ENCODE measurements at regions not wholly inside any gene's neighbourhood (a gene's known extent, or its start where the extent isn't known, plus 50 kb on each side); places are given as distances from the start of the nearest gene placed in this dataset.
A peak's percentile ranks its signal among the peaks of the same experiment; 100 is the strongest.

DNA sequence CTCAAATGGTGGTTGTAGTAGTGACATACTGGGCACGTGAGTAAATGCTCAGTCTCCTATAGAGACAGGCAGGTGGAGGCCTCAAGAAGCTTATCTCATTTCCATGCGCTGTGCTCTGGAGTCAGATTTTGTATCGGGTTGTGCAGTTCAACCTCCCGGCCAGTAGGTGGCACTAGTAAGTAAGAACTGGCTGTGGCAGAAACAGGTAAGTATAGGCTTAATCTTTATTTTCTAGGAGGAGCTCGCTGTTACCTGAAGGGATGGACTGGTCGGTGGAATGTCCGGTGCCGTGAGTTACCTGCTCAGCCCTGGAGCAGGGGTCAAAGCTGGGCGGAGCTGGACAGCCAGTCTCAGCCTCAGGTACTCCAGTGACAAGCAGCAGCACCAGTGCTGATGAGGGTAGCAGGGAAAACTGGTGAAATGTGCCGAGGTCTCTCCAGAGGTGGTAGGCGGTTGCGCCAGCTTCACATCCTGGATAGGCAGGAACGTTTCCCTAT is 880.1 kb upstream of the SEMA6A start:
- TF ChIP-seq, protein P1, sequence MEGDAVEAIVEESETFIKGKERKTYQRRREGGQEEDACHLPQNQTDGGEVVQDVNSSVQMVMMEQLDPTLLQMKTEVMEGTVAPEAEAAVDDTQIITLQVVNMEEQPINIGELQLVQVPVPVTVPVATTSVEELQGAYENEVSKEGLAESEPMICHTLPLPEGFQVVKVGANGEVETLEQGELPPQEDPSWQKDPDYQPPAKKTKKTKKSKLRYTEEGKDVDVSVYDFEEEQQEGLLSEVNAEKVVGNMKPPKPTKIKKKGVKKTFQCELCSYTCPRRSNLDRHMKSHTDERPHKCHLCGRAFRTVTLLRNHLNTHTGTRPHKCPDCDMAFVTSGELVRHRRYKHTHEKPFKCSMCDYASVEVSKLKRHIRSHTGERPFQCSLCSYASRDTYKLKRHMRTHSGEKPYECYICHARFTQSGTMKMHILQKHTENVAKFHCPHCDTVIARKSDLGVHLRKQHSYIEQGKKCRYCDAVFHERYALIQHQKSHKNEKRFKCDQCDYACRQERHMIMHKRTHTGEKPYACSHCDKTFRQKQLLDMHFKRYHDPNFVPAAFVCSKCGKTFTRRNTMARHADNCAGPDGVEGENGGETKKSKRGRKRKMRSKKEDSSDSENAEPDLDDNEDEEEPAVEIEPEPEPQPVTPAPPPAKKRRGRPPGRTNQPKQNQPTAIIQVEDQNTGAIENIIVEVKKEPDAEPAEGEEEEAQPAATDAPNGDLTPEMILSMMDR (IDR thresholded peaks at IDR 0.05; ENCODE audit: insufficient read depth, low read depth, low read length): peak; percentile 67
- peak; percentile 7 for DNase-seq (ENCODE audit: low read depth)
- no peak overlapping the region for H3K4me3 ChIP-seq (ENCODE audit: low read depth, low read length)

GRCh38 chr5:117436846-117437245 is 862.2 kb upstream of the SEMA6A start:
- no peak for DNase-seq (ENCODE audit: low read depth)
- TF ChIP-seq, protein P1 (IDR thresholded peaks at IDR 0.05; ENCODE audit: insufficient read depth, low read depth, low read length): no peak
- no peak overlapping the region for H3K4me3 ChIP-seq (ENCODE audit: low read depth, low read length)

- no peak for DNase-seq (ENCODE audit: low read depth)
- no peak overlapping the region for H3K4me3 ChIP-seq (ENCODE audit: low read depth, low read length)
- TF ChIP-seq, protein P1 (IDR thresholded peaks at IDR 0.05; ENCODE audit: insufficient read depth, low read depth, low read length): no peak
Measured at GRCh38 chr5:117435203-117435602, 860.6 kb upstream of the SEMA6A start.

- DNase-seq (ENCODE audit: low read depth): no peak
- H3K4me3 ChIP-seq (ENCODE audit: low read depth, low read length): no peak overlapping the region
- TF ChIP-seq, protein P1 (IDR thresholded peaks at IDR 0.05; ENCODE audit: insufficient read depth, low read depth, low read length): no peak
Measured at GRCh38 chr5:117434254-117434653, 859.6 kb upstream of the SEMA6A start.

DNA sequence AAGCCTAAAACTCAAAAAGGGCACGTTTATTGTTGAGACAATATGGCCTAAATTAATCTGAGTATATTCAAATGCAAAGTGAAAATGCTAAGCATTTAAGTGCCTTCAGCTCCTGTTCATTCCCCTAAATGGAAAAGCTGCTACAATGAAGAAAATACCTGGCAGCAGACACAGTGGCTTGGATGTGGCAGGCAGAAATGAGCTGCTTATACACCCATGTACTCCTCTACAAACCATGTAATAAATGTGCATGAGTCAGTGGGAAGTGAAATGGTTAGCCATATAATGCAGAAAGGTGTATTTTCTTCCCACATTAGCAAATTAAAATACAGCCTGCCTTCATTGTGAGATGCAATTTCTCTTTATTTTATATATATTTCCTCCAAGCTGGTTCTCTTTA is 859.2 kb upstream of the SEMA6A start:
- TF ChIP-seq, protein P1 (IDR thresholded peaks at IDR 0.05; ENCODE audit: insufficient read depth, low read depth, low read length): no peak
- no peak overlapping the region for H3K4me3 ChIP-seq (ENCODE audit: low read depth, low read length)
- DNase-seq (ENCODE audit: low read depth): no peak

GRCh38 chr5:117431091-117431490 is 856.5 kb upstream of the SEMA6A start:
- no peak for DNase-seq (ENCODE audit: low read depth)
- TF ChIP-seq, protein P1 (IDR thresholded peaks at IDR 0.05; ENCODE audit: insufficient read depth, low read depth, low read length): no peak
- H3K4me3 ChIP-seq (ENCODE audit: low read depth, low read length): no peak overlapping the region

DNA sequence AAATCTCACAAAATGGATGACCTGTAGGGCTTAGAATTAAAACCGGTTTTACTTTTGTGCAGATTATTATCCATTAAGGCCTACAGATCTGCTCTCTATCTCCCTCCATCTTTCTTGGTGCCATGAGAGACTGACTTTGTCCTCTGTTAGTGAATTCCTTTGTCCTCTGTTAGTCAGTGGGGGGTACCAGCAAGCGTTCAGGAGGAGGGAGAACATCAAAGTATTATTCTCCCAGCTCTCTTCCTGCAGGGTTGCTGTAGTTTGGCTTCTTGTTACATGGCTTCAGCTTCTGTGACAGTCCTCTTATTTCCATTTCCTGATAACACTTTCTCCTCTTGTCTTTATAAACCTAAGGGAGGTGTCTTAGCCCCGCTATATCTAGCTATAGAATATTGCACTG is 850.5 kb upstream of the SEMA6A start:
- TF ChIP-seq, protein P1 (IDR thresholded peaks at IDR 0.05; ENCODE audit: insufficient read depth, low read depth, low read length): no peak
- DNase-seq (ENCODE audit: low read depth): no peak
- no peak overlapping the region for H3K4me3 ChIP-seq (ENCODE audit: low read depth, low read length)
